GM12865 (cell line): ENCODE measurements at regions not wholly inside any gene's neighbourhood (a gene's known extent, or its start where the extent isn't known, plus 50 kb on each side); places are given as distances from the start of the nearest gene placed in this dataset.

Experiments used
- DNase-seq: peaks from one replicate; pipeline ENCODE4 v3.0.0; 2010; ENCODE audit warnings: low read depth
- H3K4me3 ChIP-seq: 2 replicates; pipeline ENCODE4 v1.5.1; 2011; ENCODE audit warnings: mild to moderate bottlenecking, low read depth, low read length, control low read depth
- TF ChIP-seq, protein P1 (sequence below): IDR thresholded peaks from 2 replicates; pipeline ENCODE4 v1.5.1; 2011; ENCODE audit warnings: low read length, control low read depth, low read depth, inconsistent platforms; ENCODE audit not compliant: insufficient read depth; ENCODE audit errors: missing control alignments

DNA sequence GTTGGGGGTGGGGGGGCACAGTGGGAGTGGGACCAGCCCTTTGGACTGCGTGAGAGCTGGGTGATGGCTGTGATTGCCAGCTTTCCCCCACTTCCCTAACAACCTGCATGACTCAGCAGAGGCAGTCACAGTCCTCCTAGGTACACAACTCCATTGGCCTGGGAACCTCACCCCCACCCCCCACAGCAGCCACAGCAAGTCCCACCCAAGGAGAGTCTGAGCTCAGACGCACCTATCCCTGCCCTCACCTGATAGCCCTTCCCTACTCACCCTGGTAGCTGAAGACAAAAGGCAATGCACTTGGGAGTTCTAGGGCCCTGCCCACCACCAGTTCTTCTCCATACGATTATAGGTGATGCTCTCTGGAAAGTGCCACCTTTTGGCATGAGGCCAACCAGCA is 188.9 kb downstream of the ZNF648 start:
- DNase-seq: no peak
- H3K4me3 ChIP-seq: no peak overlapping the region
- TF ChIP-seq, protein P1, sequence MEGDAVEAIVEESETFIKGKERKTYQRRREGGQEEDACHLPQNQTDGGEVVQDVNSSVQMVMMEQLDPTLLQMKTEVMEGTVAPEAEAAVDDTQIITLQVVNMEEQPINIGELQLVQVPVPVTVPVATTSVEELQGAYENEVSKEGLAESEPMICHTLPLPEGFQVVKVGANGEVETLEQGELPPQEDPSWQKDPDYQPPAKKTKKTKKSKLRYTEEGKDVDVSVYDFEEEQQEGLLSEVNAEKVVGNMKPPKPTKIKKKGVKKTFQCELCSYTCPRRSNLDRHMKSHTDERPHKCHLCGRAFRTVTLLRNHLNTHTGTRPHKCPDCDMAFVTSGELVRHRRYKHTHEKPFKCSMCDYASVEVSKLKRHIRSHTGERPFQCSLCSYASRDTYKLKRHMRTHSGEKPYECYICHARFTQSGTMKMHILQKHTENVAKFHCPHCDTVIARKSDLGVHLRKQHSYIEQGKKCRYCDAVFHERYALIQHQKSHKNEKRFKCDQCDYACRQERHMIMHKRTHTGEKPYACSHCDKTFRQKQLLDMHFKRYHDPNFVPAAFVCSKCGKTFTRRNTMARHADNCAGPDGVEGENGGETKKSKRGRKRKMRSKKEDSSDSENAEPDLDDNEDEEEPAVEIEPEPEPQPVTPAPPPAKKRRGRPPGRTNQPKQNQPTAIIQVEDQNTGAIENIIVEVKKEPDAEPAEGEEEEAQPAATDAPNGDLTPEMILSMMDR: no peak

DNA sequence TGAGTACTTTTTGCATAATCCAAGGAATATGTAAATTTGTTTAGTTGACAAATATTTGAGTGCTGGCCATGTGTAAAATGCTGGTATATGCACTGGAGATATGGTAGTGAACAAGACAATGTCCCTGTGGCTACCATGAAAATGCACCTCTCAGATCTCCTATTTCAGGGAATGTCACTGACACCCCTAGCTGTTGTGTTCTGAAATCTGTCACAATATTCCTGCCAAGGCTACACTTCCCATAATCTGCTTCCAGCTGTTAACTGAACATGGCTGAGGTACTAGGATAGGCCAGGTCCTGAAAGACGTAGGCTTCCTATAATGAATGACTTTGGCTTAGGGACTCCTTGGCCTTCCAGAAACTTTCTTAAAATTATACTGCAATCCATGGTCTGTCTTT is 197.8 kb downstream of the ZNF648 start:
- DNase-seq: no peak
- TF ChIP-seq, protein P1: no peak
- H3K4me3 ChIP-seq: no peak overlapping the region

DNA sequence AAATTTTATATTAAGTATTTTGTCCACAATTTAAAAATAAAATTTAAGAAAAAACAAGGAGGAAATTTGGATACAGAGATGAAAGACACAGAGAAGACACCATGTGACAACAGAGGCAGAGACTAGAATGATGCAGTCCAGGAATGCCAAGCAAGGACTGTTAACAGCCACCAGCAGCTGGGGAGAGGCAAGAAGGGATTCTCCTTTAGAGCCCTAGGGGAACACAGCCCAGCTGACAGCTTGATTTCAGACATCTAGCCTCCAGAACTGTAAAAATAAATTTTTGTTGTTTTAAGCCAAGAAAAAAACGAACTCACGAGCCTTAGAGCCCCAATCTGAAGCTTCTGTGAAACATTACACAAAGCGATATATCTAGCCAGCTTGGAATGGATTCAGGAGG is 198.5 kb downstream of the ZNF648 start:
- H3K4me3 ChIP-seq: no peak overlapping the region
- TF ChIP-seq, protein P1: no peak
- no peak for DNase-seq

DNA sequence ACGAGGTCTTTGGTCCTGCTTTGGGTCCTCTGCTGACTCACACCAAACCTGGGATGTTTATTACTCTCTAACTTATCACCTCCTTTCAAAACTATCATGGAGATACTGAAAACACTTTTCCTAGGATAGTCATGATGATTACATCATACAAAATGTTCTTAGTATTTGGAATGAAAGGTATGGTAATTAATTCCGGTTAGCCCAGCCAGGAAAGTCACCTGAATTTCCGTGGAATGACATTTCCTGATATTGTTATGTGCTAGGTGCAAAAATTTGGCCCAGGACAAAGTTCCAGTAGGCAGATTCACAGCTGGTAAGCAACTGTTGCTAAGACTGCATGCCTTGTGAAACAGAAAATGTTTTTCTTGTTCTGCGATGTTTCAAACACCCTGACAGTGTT is 203.4 kb downstream of the ZNF648 start:
- TF ChIP-seq, protein P1: no peak

More for the DNA sequence above, 203.4 kb downstream of the ZNF648 start:
- H3K4me3 ChIP-seq: no peak overlapping the region
- DNase-seq: no peak
